ENCODE measurements at regions not wholly inside any gene's neighbourhood (a gene's known extent, or its start where the extent isn't known, plus 50 kb on each side); places are given as distances from the start of the nearest gene placed in this dataset.
A peak's percentile ranks its signal among the peaks of the same experiment; 100 is the strongest.

- TF ChIP-seq ETS1 (CRISPR knock-in tag; IDR thresholded peaks at IDR 0.05): no peak
- TF ChIP-seq ZNF230 (CRISPR knock-in tag; IDR thresholded peaks at IDR 0.05): no peak
- TF ChIP-seq ZNF747 (CRISPR knock-in tag; IDR thresholded peaks at IDR 0.05; ENCODE audit: borderline replicate concordance): no peak
- no peak for TF ChIP-seq TAF15 (IDR thresholded peaks at IDR 0.05; ENCODE audit: low read depth, low read length, poor library complexity, severe bottlenecking)
- no peak for TF ChIP-seq MAFK (conservative IDR thresholded peaks at IDR 0.05 in 1 of 2, IDR thresholded peaks at IDR 0.05 in 1 of 2; ENCODE audit: low read length in 2 of 2)
Observed at GRCh38 chr6:44057238-44057930, 69.9 kb downstream of the MRPL14 start (continued).

- ChIA-PET POLR2A (no interaction called here), CTCF (ENCODE audit: low intra/inter-chr PET ratio, low total read pairs) (no interaction called here)
- H2AFZ ChIP-seq (ENCODE audit: low read length): no peak overlapping the region
- H3K4me3 ChIP-seq (replicated peaks in 1 of 3; ENCODE audit: insufficient read depth in 1 of 3, low read depth in 2 of 3, low read length in 3 of 3): peak overlapping the region in 1 of 3 experiments; percentile 1; a peak in 1 of 6 replicates
- peak overlapping the region; percentile 16; the same call in 1 of the 2 replicates for H3K4me2 ChIP-seq (ENCODE audit: low read depth, low read length)
- no peaks in the 10 kb centered on the region for H4K20me1 ChIP-seq (ENCODE audit: insufficient read depth, low read length)
- ATAC-seq (no peak), DNase-seq (ENCODE audit: low spot score) (no peak), FAIRE-seq (no peak)
- peaks cover 81% of the 10 kb centered on the region for H3K4me1 ChIP-seq (ENCODE audit: insufficient read depth, low read length)
- peaks cover 0 to 27% of the 10 kb centered on the region in 2 experiments; a peak in 3 of 5 replicates for H3K27me3 ChIP-seq (ENCODE audit: control insufficient read depth in 1 of 2, insufficient read depth in 2 of 2, low read length in 2 of 2)
- in situ Hi-C loops (cut with HindIII; ENCODE audit: extremely low pct_ligation_motif_present, low pct_unique_long_range_greater_than_20kb) (no loop called here), intact Hi-C loops (cut with micrococcal nuclease; ENCODE audit: unreplicated experiment) (no loop called here)
- no peaks in the 10 kb centered on the region for H3K79me2 ChIP-seq (ENCODE audit: insufficient read depth, low read length)
- no peak overlapping the region for H3K9ac ChIP-seq (ENCODE audit: insufficient read depth, low read depth, low read length)
- no peaks in the 10 kb centered on the region for H3K9me3 ChIP-seq (ENCODE audit: low read length)
- TF ChIP-seq ZBTB26 (CRISPR knock-in tag; IDR thresholded peaks at IDR 0.05; ENCODE audit: borderline replicate concordance) (no peak), CEBPZ (IDR thresholded peaks at IDR 0.05; ENCODE audit: low read length) (no peak), ZFX (CRISPR knock-in tag; IDR thresholded peaks at IDR 0.05; ENCODE audit: low read depth) (0 out of 2 replicates have a peak, but pooled peaks have one; percentile 4), MAFG (CRISPR knock-in tag; IDR thresholded peaks at IDR 0.05) (0 out of 2 replicates have a peak, but pooled peaks have one; percentile 35), BRD4 (CRISPR knock-in tag; IDR thresholded peaks at IDR 0.05) (no peak), HNF1B (CRISPR knock-in tag; IDR thresholded peaks at IDR 0.05) (peak; percentile 16; the same call in 1 of the 2 replicates), ZNF572 (CRISPR knock-in tag; IDR thresholded peaks at IDR 0.05) (0 out of 2 replicates have a peak, but pooled peaks have one; percentile 54), SALL1 (CRISPR knock-in tag; IDR thresholded peaks at IDR 0.05) (0 out of 2 replicates have a peak, but pooled peaks have one; percentile 7)
- H3K27ac ChIP-seq (ENCODE audit: extremely low read length, insufficient read depth, low read length): no peak overlapping the region
- BruUV-seq (replicated peaks): no TSS peak
- 56% methylated on average over 8 of the region's 13 CpGs for WGBS (ENCODE audit: low lambda C conversion rate)
- H3K36me3 ChIP-seq (replicated peaks in 1 of 2; ENCODE audit: control insufficient read depth in 1 of 2, insufficient read depth in 2 of 2, low read length in 2 of 2): no peaks in the 10 kb centered on the region
Observed at GRCh38 chr6:44056392-44057237, 70.6 kb downstream of the MRPL14 start.
